GM19467 (cell line): ENCODE measurements at regions not wholly inside any gene's neighbourhood (a gene's known extent, or its start where the extent isn't known, plus 50 kb on each side); places are given as distances from the start of the nearest gene placed in this dataset.
"Not testable (repeated sequence)": the region's sequence is repeated elsewhere in the genome, so short reads cannot be mapped to it uniquely, and the experiment has no call there.

ENCODE experiments used
- ATAC-seq: cut with Tn5 transposase; IDR thresholded peaks from one replicate; pipeline ENCODE4 v1.9.1; 2021; ENCODE audit warnings: mild to moderate bottlenecking, moderate library complexity; ENCODE audit not compliant: unreplicated experiment

GRCh38 chr14:53858345-53858684 lies 98.3 kb downstream of the BMP4 start:
- no peak for ATAC-seq

- ATAC-seq, result no peak
Observed at GRCh38 chr14:53857625-53858344, 98.8 kb downstream of the BMP4 start.

GRCh38 chr14:53855574-53855973 lies 101.1 kb downstream of the BMP4 start:
- no peak for ATAC-seq

- ATAC-seq, result no peak
Observed at GRCh38 chr14:53855127-53855526, 101.5 kb downstream of the BMP4 start.

GRCh38 chr14:53851394-53852090 lies 105.1 kb downstream of the BMP4 start:
- ATAC-seq, result no peak

GRCh38 chr14:53850714-53851296 lies 105.8 kb downstream of the BMP4 start:
- no peak for ATAC-seq

- no peak for ATAC-seq
Observed at GRCh38 chr14:53849549-53849948, 107.1 kb downstream of the BMP4 start.

GRCh38 chr14:53848854-53849253 lies 107.8 kb downstream of the BMP4 start:
- no peak for ATAC-seq

- ATAC-seq, result no peak
Observed at GRCh38 chr14:53847881-53848280, 108.7 kb downstream of the BMP4 start.

- no peak for ATAC-seq
Observed at GRCh38 chr14:53847057-53847456, 109.6 kb downstream of the BMP4 start.

- ATAC-seq, result no peak
Observed at GRCh38 chr14:53845813-53846693, 110.6 kb downstream of the BMP4 start.

- ATAC-seq, result no peak
Observed at GRCh38 chr14:53842938-53843337, 113.7 kb downstream of the BMP4 start.

- ATAC-seq, result no peak
Observed at GRCh38 chr14:53841109-53842099, 115.2 kb downstream of the BMP4 start.

- ATAC-seq, result no peak
Observed at GRCh38 chr14:53840444-53840843, 116.2 kb downstream of the BMP4 start.

GRCh38 chr14:53838374-53838773 lies 118.3 kb downstream of the BMP4 start:
- ATAC-seq, result no peak

- not testable (repeated sequence) for ATAC-seq
Observed at GRCh38 chr14:53837656-53838055, 119.0 kb downstream of the BMP4 start.

GRCh38 chr14:53836551-53836950 lies 120.1 kb downstream of the BMP4 start:
- no peak for ATAC-seq

GRCh38 chr14:53828820-53829219 lies 127.8 kb downstream of the BMP4 start:
- no peak for ATAC-seq

GRCh38 chr14:53824061-53824460 lies 132.6 kb downstream of the BMP4 start:
- peak; percentile 89 for ATAC-seq

- no peak for ATAC-seq
Observed at GRCh38 chr14:53814392-53814791, 142.2 kb downstream of the BMP4 start.
